AG04450 (cell line): ENCODE measurements at regions not wholly inside any gene's neighbourhood (a gene's known extent, or its start where the extent isn't known, plus 50 kb on each side); places are given as distances from the start of the nearest gene placed in this dataset.
"Not testable (repeated sequence)": the region's sequence is repeated elsewhere in the genome, so short reads cannot be mapped to it uniquely, and the experiment has no call there.

ENCODE experiments used
- CTCF ChIA-PET: fragments of 300-600, 350-600 bp; formaldehyde crosslinking; extraction: SDS; loops from one replicate; lab custom pipeline; 2022; ENCODE audit warnings: antibody characterized with exemption, inconsistent platforms; lab: Charles Lee
- POLR2A ChIA-PET: fragments of 350-600 bp; formaldehyde crosslinking; extraction: SDS; loops from one replicate; lab custom pipeline; 2021; ENCODE audit warnings: antibody characterized with exemption, inconsistent platforms; lab: Yijun Ruan, JAX
- DNase-seq: peaks from one replicate; pipeline ENCODE4 v3.0.0-alpha.2; 2011; ENCODE audit warnings: low read depth, low spot score
- H3K27ac ChIP-seq: one replicate; pipeline ENCODE4 v1.5.1; 2012; ENCODE audit warnings: low read depth, low read length, control low read depth
- H3K27me3 ChIP-seq: one replicate; pipeline ENCODE4 v1.6.0; 2012; ENCODE audit warnings: low read length; ENCODE audit not compliant: control insufficient read depth, insufficient read depth
- H3K4me3 ChIP-seq: 2 replicates; pipeline ENCODE4 v1.5.1; 2011; ENCODE audit warnings: mild to moderate bottlenecking, low read depth, low read length, control low read depth
- H3K9me3 ChIP-seq: 2 replicates; pipeline ENCODE4 v1.5.1; 2012; ENCODE audit warnings: low read length; ENCODE audit not compliant: control insufficient read depth, insufficient read depth
- TF ChIP-seq, protein P1 (sequence below): IDR thresholded peaks from 2 replicates; pipeline ENCODE4 v1.5.1; 2011; ENCODE audit warnings: low read depth, low read length, control low read depth, inconsistent platforms

DNA sequence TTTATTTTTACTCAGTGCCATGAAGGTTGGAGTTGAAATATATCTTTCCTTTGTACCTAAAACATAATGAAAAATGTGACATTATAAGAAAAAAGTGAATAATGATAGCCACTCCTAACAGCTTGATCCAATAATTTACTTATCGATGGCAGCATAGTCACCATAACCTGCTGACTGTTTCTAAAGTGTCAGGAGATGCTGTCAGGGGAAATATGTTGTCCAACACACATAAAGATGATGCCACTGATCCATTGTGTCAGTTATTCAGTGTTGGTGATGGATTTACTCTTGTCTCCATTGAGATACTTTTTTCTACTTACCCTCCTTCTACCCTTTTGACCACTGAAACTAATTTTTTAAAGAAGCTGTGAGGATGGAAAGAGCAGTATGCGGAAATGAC, 1006.9 kb upstream of the TMEFF2 start:
- no peak overlapping the region for H3K27ac ChIP-seq
- peaks cover 10% of the 10 kb centered on the region; the same call in 1 of the 2 replicates for H3K9me3 ChIP-seq
- DNase-seq: no peak
- no peak overlapping the region for H3K4me3 ChIP-seq
- TF ChIP-seq, protein P1, sequence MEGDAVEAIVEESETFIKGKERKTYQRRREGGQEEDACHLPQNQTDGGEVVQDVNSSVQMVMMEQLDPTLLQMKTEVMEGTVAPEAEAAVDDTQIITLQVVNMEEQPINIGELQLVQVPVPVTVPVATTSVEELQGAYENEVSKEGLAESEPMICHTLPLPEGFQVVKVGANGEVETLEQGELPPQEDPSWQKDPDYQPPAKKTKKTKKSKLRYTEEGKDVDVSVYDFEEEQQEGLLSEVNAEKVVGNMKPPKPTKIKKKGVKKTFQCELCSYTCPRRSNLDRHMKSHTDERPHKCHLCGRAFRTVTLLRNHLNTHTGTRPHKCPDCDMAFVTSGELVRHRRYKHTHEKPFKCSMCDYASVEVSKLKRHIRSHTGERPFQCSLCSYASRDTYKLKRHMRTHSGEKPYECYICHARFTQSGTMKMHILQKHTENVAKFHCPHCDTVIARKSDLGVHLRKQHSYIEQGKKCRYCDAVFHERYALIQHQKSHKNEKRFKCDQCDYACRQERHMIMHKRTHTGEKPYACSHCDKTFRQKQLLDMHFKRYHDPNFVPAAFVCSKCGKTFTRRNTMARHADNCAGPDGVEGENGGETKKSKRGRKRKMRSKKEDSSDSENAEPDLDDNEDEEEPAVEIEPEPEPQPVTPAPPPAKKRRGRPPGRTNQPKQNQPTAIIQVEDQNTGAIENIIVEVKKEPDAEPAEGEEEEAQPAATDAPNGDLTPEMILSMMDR: no peak
- POLR2A ChIA-PET: no interaction called here
- CTCF ChIA-PET: no interaction called here
- no peaks in the 10 kb centered on the region for H3K27me3 ChIP-seq

DNA sequence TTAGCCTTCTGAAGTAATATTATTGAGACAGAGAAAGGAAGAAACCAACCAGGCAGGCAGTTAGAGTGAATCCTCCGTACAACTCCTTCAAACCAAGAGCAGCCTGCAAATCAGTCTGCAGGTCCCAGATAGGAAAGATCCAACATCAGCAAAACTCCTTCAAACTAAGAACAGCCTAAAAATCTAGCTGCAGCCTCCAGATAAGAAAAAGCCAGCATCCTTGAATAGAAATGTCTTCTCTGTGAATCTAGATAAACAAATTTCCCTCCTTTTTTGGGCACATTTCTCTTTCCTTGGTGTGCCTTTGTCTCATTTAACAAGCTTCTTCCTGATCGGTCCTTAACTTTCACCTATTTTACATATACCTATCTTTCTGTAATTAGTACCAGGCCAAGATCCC, 1004.6 kb upstream of the TMEFF2 start:
- TF ChIP-seq, protein P1: no peak

DNA sequence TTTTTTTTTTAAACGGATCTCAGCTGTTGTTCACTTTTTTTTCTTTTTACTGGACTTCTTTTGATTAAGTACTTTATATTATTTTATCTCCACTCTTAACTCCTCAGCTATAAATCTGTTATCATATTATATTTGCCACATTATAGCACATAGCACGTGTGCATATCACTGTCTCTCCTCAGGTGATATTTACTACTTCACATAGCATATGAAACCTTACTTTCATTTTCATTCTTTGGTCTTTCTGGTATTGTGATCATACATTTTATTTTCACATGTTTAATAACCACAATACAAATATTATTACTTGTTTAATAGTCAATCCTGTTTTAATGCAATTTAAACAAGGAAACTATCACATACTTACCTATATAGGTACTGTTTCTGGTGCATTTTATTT, 993.1 kb upstream of the TMEFF2 start:
- ChIA-PET CTCF (no interaction called here), POLR2A (no interaction called here)
- TF ChIP-seq, protein P1: no peak
- Histone ChIP-seq H3K4me3 (no peak overlapping the region), H3K9me3 (no peaks in the 10 kb centered on the region), H3K27ac (no peak overlapping the region), H3K27me3 (no peaks in the 10 kb centered on the region)
- DNase-seq: no peak

More for the DNA sequence above, 1004.6 kb upstream of the TMEFF2 start:
- CTCF ChIA-PET: no interaction called here
- H3K4me3 ChIP-seq: no peak overlapping the region
- H3K9me3 ChIP-seq: peaks cover 7% of the 10 kb centered on the region; the same call in 1 of the 2 replicates
- no peaks in the 10 kb centered on the region for H3K27me3 ChIP-seq
- no peak overlapping the region for H3K27ac ChIP-seq
- POLR2A ChIA-PET: no interaction called here
- no peak for DNase-seq

DNA sequence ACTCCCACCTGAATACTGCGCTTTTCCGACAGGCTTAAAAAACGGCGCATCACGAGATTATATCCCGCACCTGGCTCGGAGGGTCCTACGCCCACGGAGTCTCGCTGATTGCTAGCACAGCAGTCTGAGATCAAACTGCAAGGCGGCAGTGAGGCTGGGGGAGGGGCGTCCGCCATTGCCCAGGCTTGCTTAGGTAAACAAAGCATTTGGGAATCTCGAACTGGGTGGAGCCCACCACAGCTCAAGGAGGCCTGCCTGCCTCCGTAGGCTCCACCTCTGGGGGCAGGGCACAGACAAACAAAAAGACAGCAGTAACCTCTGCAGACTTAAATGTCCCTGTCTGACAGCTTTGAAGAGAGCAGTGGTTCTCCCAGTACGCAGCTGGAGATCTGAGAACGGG, 976.2 kb upstream of the TMEFF2 start:
- POLR2A ChIA-PET, CTCF ChIA-PET, H3K27ac ChIP-seq, H3K27me3 ChIP-seq, DNase-seq, H3K9me3 ChIP-seq, H3K4me3 ChIP-seq: not testable (repeated sequence)

DNA sequence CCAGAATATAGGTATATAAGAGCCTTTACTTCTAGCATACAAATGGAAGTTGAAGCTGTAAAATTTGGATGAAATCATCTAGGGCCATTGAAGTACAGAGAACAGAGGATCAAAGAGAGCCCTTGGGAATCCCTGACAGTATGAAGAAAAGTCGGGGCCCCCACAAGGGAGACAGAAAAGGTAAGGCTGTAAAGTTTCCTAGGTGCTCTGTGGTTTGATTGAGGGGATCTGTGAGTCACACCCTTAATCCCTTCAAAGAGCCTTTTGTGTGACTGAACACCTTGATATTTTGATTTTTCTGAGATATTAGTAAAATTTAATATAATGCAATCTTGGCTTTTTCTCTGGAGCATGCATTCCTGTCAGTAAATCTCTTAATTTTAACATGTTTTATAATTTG, 961.7 kb upstream of the TMEFF2 start:
- H3K27me3 ChIP-seq: no peaks in the 10 kb centered on the region
- TF ChIP-seq, protein P1: no peak
- ChIA-PET POLR2A (no interaction called here), CTCF (no interaction called here)
- no peak overlapping the region for H3K4me3 ChIP-seq
- H3K27ac ChIP-seq: no peak overlapping the region
- H3K9me3 ChIP-seq: no peaks in the 10 kb centered on the region; the same call in 1 of the 2 replicates
- DNase-seq: no peak

DNA sequence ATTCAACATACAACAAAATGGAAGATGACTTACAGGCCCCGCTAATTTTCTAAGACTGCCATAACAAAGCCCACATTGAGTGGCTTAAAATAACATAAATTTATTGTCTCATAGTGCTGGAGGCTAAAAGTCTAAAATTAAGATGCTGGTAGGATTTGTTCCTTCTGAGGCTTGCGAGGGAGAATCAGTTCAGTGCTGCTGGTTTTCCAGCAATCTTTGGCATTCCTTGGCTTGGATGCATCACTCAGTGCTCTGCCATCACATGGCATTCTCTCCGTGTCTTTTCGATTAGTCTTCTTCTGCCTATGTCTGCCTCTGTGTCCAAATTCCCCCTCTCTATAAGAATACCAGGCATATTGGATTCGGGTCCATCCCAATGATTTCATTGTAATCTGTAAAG, 959.3 kb upstream of the TMEFF2 start:
- no peak for DNase-seq
- POLR2A ChIA-PET: no interaction called here
- no peak overlapping the region for H3K27ac ChIP-seq
- H3K9me3 ChIP-seq: peaks cover 1% of the 10 kb centered on the region
- TF ChIP-seq, protein P1: no peak
- no peak overlapping the region for H3K4me3 ChIP-seq
- no peaks in the 10 kb centered on the region for H3K27me3 ChIP-seq
- CTCF ChIA-PET: no interaction called here
